ENCODE measurements at regions not wholly inside any gene's neighbourhood (a gene's known extent, or its start where the extent isn't known, plus 50 kb on each side); places are given as distances from the start of the nearest gene placed in this dataset.

DNA sequence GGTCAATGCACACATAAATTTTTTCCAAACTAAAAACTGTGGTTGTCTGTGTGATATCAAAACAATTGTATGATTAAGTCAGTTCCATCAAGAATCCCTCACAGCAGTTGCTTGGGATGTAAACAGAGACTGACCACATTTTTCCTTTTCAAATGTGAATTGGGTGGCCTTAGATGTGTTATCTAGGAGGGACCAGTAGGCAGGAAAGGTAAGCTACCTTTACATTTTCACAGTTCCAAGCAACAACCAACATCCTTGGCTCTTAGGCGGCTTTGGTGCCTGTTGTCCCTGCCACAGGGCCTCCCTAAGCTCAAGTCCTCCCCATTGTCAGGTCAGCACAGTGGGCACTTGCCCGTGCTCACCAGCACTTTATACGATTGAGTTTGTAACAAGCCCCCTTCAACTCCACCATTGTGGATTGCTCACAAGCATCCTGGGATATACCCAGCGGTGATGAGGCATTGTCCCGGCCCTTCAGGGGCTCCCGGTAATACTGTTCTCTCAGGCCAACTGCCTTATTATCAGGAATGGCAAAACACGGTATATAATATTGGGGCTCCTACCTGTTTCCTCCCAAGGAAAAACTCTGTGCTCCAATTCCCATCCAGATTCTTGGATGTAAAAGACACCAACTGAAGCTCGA, 114.9 kb upstream of the ANKRD1 start:
- DNase-seq (ENCODE audit: low read depth, low spot score): no peak

DNA sequence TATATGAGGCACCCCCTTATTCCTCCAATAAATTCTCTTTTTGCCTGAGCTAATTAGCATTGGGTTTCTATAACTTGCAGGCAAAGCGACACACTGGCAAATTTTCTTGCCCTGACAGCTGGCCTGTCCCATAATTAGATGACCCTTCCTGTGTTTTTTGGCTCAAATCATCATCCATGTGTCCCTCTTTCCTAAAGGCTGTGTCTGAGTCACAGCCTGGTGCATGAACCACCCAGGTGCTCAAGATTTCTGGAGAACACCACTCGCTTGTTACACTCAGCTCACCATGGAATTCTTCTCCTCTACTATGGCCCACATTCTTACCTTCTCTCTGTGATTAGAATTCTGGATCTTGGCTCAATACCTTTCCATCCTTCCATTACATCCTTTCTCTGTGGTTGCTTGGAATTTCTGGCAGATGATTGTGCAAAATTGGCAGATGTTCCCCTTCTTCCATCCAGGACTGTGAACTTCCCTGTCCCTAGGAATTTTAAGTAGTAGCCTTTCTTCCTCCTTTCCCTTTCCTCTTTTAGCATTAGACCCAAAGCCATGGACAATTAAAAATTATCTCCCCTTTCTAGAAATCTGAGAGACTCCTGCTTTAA, 116.0 kb upstream of the ANKRD1 start:
- no peak for DNase-seq (ENCODE audit: low read depth, low spot score)

DNA sequence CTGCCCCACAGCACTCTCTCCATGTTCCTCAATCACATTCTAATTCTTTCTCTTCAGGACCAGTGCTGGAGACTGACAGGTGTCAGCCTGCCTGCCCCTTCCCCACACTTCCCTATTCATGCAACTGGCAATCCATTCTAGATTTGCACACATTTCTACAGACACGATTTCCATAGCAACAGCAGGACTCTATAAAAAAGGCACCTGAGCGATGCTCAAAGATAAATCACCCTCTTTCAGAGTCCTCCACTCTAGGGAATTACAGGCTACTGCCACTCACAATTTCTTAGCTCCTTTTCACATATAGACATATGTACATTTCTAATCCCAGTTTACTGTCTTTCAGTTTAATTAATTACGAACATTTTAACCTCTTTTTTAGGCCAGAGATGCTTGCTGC, 118.1 kb upstream of the ANKRD1 start:
- DNase-seq (ENCODE audit: low read depth, low spot score): no peak

DNA sequence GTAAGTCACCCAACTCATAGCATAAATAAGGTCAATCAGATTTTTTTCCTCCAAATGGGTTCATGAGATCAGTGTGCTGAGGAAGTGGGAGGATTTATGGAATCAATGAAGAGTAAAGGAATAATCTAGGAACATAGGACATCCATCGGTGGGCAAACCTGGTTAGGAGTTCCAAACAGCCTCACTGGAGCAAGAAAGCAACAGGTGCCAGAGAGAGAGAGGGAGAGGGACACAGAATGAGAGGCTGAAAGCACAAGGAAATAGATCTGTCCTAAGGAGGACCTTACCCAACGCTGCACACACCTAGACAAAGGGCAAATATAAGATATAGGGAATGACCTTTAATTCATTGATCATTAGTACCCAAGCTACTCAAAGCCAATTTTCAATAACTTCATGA, 119.5 kb upstream of the ANKRD1 start:
- no peak for DNase-seq (ENCODE audit: low read depth, low spot score)

DNA sequence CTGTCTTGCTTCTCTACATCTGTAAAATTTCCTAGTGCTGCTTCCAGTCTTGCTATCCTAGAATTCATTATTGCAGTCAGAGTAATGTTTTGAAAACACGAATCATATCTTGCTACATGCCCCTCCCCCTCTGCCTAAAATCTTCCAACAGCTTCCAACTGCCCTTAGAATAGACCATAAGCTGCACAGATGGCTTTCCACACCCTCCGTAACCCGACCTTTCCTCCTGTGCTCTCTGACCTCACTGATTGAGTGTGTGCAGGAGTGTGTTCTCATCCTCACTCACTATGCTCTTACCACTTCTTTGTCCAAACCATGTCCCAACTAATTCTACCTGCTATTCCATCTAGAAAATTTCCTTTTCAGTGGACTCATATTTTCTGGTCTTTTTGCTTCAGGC, 121.2 kb upstream of the ANKRD1 start:
- DNase-seq (ENCODE audit: low read depth, low spot score): no peak

DNA sequence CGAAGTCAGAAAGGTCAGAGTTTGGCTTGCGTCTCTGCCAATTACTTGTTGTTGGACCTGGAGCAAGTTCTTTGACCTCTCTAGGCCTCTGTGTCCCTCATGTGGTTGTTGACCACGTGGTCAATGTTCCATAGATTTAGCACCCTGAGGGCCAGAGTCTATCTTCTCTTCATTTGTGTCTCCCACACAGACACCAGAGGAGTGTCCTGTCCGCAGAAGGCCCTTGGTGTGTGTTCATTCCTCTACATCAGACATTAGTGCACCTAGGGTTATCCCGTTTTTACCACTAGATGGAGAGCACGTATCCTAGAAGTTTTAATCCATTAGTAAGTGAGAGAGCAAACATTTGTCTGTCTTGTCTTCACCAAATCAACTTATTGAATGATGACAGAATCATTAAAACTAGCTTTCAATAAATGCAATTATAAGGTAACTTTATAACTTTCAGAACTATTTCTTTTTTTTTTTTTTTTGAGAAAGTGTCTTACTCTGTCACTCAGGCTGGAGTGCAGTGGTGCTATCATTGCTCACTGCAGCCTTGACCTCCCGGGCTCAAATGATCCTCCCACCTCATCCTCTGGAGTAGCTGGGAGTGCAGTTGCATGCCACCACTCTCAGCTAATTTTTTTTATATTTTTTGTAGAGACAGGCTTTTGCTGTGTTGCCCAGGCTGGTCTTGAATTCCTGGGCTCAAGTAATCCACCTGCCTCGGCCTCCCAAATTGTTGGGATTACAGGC, 122.5 kb upstream of the ANKRD1 start:
- DNase-seq (ENCODE audit: low read depth, low spot score): no peak

DNA sequence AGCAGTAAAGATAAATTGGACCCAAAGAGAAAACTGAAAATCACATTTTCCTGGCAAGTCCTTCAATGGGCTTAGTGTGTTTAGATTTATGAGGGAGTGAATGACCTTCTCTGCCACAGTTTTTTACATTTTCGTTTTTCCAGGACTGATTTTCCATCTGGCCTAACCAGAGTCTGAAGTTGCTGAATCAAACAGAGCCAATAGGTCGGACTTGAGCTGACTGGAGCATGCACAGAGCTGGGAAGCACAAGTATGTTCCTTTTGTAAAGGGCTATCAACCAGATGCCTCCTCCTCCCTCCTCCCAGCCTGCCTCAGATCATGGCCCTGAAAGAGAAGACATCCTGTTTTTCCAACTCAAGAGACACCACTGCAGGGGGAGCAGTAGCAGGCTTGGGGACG, 126.0 kb upstream of the ANKRD1 start:
- DNase-seq (ENCODE audit: low read depth, low spot score): no peak

DNA sequence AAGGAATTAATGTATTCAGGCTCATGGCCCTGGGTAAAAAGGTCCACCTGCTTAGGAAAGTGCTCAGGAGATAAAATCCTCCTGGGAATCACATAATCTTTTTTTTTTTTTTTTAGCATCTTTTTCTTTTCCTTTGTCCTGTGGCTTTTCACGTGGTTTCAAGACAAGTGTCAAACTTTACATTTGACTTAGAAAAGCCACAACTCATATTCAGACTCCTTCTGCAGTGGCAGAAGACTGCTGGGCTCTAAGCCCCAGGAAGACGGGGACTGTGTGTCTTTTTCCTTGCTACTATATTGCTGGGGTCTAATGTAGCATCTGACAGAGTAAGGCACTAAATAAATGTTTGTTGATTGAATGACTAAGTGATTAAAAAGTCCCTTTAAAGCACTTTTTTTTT, 127.5 kb upstream of the ANKRD1 start:
- no peak for DNase-seq (ENCODE audit: low read depth, low spot score)

DNA sequence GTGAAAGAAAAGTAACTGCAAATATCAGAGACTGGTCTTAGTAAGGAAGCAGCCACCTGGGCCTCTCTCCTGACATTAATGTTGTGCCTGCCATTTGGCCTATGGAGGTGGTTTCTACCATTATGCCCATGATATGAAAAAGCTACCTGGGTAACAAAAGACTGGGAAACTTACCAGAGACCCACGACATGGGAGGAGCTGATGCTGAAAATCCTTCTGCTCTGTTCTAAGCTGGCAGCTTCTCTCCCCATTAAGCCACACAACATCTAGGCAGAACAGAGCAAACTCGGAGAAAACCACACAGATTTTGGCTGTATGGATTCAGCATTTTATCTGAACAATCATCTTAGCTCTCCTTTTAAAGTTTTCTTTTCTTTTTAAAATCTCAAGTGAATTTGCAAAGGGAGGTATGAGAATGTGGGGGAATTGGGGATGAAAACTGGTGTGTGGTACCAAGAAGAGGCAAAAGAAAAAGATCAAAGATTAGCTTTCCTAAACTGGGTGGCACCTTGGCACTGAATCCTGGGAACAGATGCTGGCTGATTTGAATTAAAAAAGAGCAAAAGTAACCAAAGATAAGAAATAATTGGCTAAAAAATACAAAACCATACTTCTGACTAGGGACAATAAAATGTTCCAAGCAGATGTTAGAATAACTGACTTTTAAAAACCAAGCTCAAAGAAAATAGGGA, 128.6 kb upstream of the ANKRD1 start:
- DNase-seq (ENCODE audit: low read depth, low spot score): no peak

DNA sequence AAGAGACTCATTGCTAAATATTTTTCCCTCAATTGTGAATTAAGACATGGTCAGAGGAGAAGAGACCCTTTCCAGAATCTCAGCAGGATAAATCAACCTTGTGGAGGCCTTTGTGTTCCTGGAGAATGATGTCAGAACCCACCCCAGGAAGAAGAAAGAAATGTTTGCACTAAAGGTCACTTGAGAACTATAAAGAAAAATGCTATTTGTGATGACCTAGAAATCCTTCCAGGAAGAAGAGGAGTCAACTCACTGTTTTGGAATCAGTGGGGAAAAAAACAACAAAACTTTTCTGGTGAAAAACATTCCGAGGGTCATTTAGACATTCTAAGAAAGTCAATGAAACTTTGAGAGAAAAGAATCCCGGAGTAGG, 129.1 kb upstream of the ANKRD1 start:
- no peak for DNase-seq (ENCODE audit: low read depth, low spot score)

DNA sequence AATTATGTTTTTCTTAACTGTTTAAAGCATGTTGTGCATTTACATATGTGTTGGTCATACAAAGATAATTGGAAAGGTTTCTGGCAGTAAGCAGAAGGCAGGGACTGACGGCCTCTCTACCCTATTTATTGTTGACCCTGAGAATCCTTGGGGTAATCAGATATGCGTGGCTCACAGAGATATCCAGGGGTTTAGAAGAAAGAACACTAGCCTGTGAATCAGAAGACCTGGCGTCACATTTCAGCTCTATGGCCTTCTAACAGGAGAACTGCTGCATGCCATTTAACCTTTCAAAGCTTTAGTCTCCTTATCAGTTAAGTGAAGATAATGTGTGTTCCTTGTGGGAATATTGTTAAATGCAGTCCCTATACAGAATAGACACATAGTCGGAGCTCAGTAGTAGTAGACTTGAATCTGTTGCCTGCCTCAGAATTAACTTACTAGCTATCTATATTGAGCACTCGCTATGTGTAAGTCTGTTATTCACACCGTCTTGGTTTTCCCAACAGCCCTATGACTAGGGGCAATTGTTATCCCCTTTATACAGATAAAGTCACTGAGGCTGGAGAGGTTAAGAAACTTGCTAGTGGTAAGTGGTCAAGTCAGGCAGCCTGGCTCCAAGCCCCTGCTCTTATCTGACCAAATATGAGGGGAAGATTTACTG, 129.6 kb upstream of the ANKRD1 start:
- peak; percentile 43 for DNase-seq (ENCODE audit: low read depth, low spot score)

DNA sequence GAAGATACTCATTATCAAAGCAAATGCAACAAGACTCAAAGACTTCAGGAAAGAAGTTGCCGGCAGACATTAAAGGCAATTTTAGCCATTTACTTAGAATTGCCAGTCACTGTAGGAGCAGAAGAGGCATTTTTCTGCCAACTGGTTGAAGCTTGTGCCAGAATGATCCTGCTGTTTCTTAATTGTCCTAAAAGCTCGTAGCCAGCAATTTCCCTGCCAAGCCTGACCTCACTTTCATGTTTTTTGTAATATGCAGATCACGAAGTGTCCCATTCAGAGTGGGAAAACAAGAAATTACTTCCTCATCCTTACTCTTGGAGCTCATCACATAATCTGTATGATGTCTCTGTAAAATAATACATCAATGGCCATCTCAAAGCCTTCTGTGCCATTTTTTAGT, 130.9 kb upstream of the ANKRD1 start:
- no peak for DNase-seq (ENCODE audit: low read depth, low spot score)

DNA sequence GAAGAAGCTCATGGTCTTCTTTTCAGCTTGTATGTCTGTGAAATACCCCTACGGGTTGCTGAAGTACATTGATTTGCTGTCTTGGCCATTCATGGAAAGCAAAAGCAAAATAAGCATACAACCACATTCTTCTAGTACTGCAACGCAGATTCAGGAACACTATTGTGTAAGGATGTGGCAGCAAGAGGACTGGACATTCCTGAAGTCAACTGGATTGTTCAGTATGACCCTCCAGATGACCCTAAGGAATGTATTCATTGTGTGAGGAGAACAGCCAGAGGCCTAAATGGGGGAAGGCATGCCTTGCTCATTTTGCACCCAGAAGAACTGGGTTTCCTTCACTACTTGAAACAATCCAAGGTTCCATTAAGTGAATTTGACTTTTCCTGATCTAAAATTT, 133.4 kb upstream of the ANKRD1 start:
- peak; percentile 57 for DNase-seq (ENCODE audit: low read depth, low spot score)

DNA sequence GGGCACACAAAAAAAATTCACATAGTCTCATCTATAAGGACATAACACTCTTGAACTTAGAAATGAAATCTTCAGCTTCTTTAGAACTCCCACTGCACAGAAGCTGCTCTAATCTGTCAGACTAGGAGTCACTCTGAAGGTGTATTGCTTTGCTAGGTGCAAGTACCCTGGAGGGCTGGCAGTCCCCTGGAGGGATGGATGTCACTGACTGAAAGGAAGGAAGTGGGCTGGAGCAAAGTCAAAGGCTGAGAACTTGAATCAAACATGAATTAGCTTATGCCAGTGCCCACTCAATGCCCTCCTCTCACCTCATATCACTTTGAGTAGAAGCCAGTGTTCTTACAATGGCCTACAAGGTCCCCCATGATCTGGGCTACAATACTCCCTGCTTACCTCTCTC, 140.3 kb upstream of the ANKRD1 start:
- DNase-seq (ENCODE audit: low read depth, low spot score): no peak

DNA sequence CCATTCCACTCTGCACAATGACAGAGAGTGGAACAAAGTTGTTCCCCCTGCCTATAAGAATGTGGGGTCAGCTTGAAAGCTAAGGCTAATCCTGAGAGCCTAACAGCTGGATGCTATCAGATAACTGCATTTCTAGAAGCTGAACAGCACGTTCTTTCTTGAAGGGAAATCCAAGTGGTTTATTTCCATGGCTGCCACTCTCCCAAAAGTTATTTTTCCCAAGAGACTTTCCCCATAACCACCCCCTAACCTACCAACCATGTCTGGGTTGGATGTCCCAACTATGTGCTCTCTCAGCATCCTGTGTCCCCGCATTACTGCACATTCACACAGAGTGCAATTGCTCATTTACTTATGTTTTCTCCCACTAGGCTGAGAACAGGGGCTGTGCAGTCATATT, 140.7 kb upstream of the ANKRD1 start:
- DNase-seq (ENCODE audit: low read depth, low spot score): no peak

DNA sequence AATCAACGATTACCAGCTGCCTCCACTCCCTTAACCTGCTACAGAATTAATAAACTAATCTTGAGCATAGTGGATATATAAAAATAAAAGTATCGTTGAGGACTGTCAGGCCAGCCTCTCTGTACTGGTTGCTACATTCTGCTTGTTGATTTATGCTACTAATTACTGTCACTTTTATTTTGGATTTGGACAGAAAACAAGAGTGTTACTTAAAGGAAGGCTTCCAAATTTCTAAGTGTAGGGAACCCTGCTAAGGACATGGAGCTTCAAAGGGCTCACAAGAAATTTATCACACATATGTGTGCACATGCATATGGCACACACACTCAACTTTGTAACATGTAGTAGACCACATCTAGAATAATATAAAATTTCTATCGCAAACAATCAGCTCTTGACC, 141.2 kb upstream of the ANKRD1 start:
- DNase-seq (ENCODE audit: low read depth, low spot score): no peak

DNA sequence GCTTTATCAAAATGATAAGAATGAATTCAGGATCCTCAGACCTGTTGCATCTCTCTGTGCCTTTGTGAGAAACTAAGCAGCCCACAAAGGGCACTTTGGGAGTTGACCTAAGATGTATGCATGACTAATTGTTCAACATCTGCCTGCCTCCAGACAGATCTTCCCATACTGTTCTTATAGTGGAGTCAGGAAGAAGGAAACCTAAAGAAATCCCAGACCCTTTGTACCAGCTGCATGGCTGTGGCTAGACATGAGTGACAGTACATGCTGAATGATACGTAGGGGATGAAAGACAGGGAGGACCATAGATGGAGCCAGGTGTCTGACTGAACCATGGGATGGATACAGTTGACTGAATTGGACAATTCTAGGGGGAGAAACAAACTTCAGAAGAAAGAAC, 148.7 kb upstream of the PCGF5 start:
- no peak for DNase-seq (ENCODE audit: low read depth, low spot score)

DNA sequence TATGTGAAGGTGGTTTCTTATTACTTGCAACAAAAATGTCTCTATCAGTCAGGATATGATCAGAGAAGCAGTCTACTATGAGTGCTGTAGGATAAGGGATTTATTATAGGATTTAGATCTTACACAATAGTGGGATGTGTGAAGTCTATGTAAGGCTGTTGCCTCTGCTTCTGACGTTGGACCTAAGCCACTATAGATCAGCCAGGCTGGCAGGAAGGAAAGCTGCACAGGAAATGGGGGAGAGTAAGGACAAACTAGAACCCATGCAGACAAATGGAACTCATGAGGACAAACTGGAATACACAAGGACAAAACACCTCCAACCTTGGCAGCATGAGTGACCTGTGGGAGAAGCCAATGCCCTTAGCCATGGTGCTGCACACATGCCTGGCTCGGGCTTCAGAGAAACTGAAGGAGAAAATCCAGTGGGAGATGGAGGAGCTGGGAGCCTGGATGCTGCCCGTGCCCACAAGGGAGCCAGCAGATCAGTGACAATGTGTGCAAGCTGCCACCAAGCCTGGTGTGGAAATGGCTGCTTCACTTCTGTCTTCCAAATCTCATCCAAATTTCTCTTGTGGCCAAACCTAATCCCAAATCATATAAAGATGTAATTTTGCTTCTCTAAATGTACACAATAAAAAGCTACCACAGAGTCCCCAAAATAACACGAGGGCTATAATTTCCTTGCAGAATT, 147.0 kb upstream of the PCGF5 start:
- no peak for DNase-seq (ENCODE audit: low read depth, low spot score)

DNA sequence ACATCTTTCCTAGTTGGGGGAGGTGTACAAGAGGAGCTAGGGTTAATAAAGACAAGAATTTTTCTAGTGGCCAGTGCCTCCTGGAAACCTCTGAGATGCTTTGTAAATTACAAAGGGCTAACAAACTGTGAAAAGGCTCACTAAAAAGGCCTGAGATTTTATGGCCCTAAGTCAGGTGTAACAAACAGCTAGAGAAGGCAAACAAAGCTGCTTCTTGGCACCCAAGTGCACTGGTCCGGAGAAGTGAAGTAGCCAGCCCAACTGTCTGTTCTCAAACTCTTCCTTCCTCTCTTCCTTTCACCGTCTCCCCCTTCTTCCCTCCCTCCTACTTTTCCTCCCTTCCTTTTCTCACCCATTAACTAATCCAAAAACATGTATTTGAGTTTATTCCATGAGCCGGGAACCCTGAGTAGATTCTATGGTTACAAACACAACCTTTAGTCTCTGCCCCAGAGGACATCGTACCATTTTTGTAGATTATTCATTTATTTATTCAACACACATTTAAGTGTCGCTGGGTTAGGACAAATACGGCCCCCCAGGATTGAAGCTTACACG, 143.4 kb upstream of the PCGF5 start:
- DNase-seq (ENCODE audit: low read depth, low spot score): no peak

DNA sequence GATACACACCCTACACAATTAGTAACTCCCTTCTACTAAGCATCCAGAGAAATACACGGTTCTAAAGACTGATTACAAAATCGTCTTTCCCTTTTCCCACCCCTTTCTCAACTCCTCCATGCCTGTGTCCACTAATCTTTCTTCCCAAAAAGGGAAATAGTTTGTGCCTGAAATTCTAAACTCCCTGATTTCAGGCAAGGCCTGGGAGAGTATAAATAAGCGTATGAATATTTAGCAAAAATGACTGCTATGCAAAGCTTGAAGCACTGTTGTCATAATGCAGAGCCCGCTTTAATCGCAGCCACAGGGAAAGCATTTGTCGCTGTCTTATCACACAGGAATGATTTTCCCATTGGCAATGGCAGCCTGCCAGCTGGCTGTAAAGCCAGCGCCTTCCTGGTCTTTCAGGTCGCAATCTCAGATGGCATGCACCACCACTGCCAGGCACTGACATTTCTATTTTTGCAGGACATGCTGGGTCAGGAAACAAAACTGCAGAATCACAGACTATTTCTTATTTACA, 142.9 kb upstream of the PCGF5 start:
- DNase-seq (ENCODE audit: low read depth, low spot score): no peak

DNA sequence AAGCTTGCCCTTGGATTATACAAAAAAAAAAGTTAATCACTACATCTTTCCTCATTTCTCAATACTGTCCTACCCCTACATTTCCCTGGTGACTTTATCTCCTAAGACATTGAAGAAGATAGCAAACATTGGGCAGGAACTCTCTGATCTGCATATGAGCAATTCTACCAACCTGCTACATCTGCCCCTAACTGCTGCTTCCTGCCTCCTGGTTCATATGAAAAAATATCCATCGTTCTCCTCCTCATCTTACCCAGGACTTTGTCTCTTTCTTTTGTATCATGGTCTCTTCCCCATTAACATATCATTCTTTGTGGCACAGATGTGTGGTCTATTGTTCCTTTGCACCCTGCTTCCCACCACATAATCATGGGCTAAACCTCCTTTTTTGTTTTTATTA, 139.7 kb upstream of the PCGF5 start:
- no peak for DNase-seq (ENCODE audit: low read depth, low spot score)

Measured in ELF-1 (cell line).